Activated CD4-positive, CD25-positive, alpha-beta regulatory T cell treated with anti-CD3 and anti-CD28 coated beads, Interleukin-2, amount 50 U/mL, for 16 hours (primary cell): ENCODE measurements at regions not wholly inside any gene's neighbourhood (a gene's known extent, or its start where the extent isn't known, plus 50 kb on each side); places are given as distances from the start of the nearest gene placed in this dataset.
"Not testable (repeated sequence)": the region's sequence is repeated elsewhere in the genome, so short reads cannot be mapped to it uniquely, and the experiment has no call there.

Source experiments
- DNase-seq: peaks from one replicate; pipeline ENCODE4 v3.0.0-alpha.2; 2020; ENCODE audit warnings: low read depth, low spot score

- not testable (repeated sequence) for DNase-seq
These were observed 52.0 kb downstream of the SYT15B start for GRCh38 chr10:47711428-47711827.

GRCh38 chr10:47710443-47710842 lies 52.9 kb downstream of the SYT15B start:
- DNase-seq, result not testable (repeated sequence)

- DNase-seq, result peak; percentile 13
These were observed 57.5 kb downstream of the SYT15B start for GRCh38 chr10:47705698-47706414.

- DNase-seq, result not testable (repeated sequence)
These were observed 62.1 kb downstream of the SYT15B start for GRCh38 chr10:47701285-47701684.

GRCh38 chr10:47699854-47700253 lies 63.5 kb downstream of the SYT15B start:
- not testable (repeated sequence) for DNase-seq

- DNase-seq, result not testable (repeated sequence)
These were observed 67.2 kb downstream of the SYT15B start for GRCh38 chr10:47696170-47696569.

GRCh38 chr10:47695149-47695548 lies 68.2 kb downstream of the SYT15B start:
- not testable (repeated sequence) for DNase-seq

- not testable (repeated sequence) for DNase-seq
These were observed 73.1 kb downstream of the SYT15B start for GRCh38 chr10:47690304-47690703.

GRCh38 chr10:47683826-47684475 lies 79.4 kb downstream of the SYT15B start:
- not testable (repeated sequence) for DNase-seq

- not testable (repeated sequence) for DNase-seq
These were observed 81.8 kb downstream of the SYT15B start for GRCh38 chr10:47681638-47681990.

GRCh38 chr10:47680848-47681637 lies 82.3 kb downstream of the SYT15B start:
- DNase-seq, result not testable (repeated sequence)

- not testable (repeated sequence) for DNase-seq
These were observed 87.3 kb downstream of the SYT15B start for GRCh38 chr10:47676102-47676501.

GRCh38 chr10:47675577-47675976 lies 87.8 kb downstream of the SYT15B start:
- not testable (repeated sequence) for DNase-seq

GRCh38 chr10:47673128-47673527 lies 90.3 kb downstream of the SYT15B start:
- not testable (repeated sequence) for DNase-seq

- DNase-seq, result not testable (repeated sequence)
These were observed 92.5 kb downstream of the SYT15B start for GRCh38 chr10:47670857-47671256.

GRCh38 chr10:47661955-47662577 lies 101.3 kb downstream of the SYT15B start:
- DNase-seq, result not testable (repeated sequence)

GRCh38 chr10:47656732-47657131 lies 106.7 kb downstream of the SYT15B start:
- DNase-seq, result not testable (repeated sequence)

GRCh38 chr10:47654161-47654560 lies 109.2 kb downstream of the SYT15B start:
- DNase-seq, result not testable (repeated sequence)

GRCh38 chr10:47648594-47648993 lies 114.8 kb downstream of the SYT15B start:
- not testable (repeated sequence) for DNase-seq

- DNase-seq, result not testable (repeated sequence)
These were observed 115.8 kb downstream of the SYT15B start for GRCh38 chr10:47647523-47648101.

- not testable (repeated sequence) for DNase-seq
These were observed 116.6 kb downstream of the SYT15B start for GRCh38 chr10:47646686-47647273.
